GM12892 (cell line): ENCODE measurements at regions not wholly inside any gene's neighbourhood (a gene's known extent, or its start where the extent isn't known, plus 50 kb on each side); places are given as distances from the start of the nearest gene placed in this dataset.

Source experiments
- POLR2A ChIP-seq: IDR thresholded peaks from 2 replicates; pipeline ENCODE4 v1.6.1; 2011; ENCODE audit warnings: low read depth, low read length, control low read depth
- TAF1 ChIP-seq: IDR thresholded peaks from 2 replicates; pipeline ENCODE4 v1.6.1; 2011; ENCODE audit warnings: low read depth, mild to moderate bottlenecking, control low read depth, low read length, borderline replicate concordance

DNA sequence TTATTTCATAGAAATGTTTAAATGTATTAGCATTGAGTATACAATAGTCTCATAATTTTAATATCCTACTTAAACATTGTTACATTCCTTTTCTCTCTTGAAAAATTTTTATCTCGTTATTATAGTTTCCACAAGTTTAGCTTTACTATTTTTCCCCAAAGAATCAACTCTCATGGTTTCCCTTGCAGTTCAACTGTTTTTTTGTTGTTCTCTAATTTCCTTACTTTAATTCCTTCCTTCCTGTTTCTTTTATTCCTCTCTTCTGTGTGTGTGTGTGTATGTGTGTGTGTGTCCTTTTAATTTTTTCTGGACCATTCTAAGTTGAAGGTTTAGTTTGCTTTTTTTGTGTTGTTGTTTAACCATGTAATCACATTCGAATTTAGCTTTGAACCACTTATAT lies 171.1 kb downstream of the GASK1B start:
- no peak for TF ChIP-seq POLR2A
- TF ChIP-seq TAF1 = no peak
